Daoy (cell line): ENCODE measurements at regions not wholly inside any gene's neighbourhood (a gene's known extent, or its start where the extent isn't known, plus 50 kb on each side); places are given as distances from the start of the nearest gene placed in this dataset.

ENCODE experiments used
- DNase-seq: peaks from one replicate; pipeline ENCODE4 v3.0.0-alpha.2; 2015; ENCODE audit warnings: low read depth

- no peak for DNase-seq
Observed at GRCh38 chr3:72460205-72461174, 387.8 kb downstream of the SHQ1 start.

- DNase-seq: no peak
Observed at GRCh38 chr3:72459588-72459987, 388.7 kb downstream of the SHQ1 start.

GRCh38 chr3:72458375-72458774 lies 389.9 kb downstream of the SHQ1 start:
- no peak for DNase-seq

GRCh38 chr3:72454441-72454840 lies 393.8 kb downstream of the SHQ1 start:
- no peak for DNase-seq

GRCh38 chr3:72453706-72454105 lies 394.5 kb downstream of the SHQ1 start:
- DNase-seq: no peak

GRCh38 chr3:72452745-72453144 lies 395.5 kb downstream of the SHQ1 start:
- no peak for DNase-seq

- DNase-seq: no peak
Observed at GRCh38 chr3:72451841-72452240, 396.4 kb downstream of the SHQ1 start.

GRCh38 chr3:72449551-72449950 lies 398.7 kb downstream of the SHQ1 start:
- no peak for DNase-seq

GRCh38 chr3:72448858-72449257 lies 399.4 kb downstream of the SHQ1 start:
- peak; percentile 27 for DNase-seq

GRCh38 chr3:72448375-72448823 lies 399.8 kb downstream of the SHQ1 start:
- DNase-seq: peak; percentile 4

GRCh38 chr3:72447059-72447946 lies 400.9 kb downstream of the SHQ1 start:
- peak; percentile 92 for DNase-seq

GRCh38 chr3:72446218-72447058 lies 401.8 kb downstream of the SHQ1 start, which contains the start of gene RYBP:
TSS of gene RYBP (minus strand) at chr3:72446621.
- no peak for DNase-seq

- no peak for DNase-seq
Observed at GRCh38 chr3:72445827-72446217, 402.4 kb downstream of the SHQ1 start.

- no peak for DNase-seq
Observed at GRCh38 chr3:72444656-72445223, 403.5 kb downstream of the SHQ1 start.

GRCh38 chr3:72442759-72443158 lies 405.5 kb downstream of the SHQ1 start:
- DNase-seq: no peak

- DNase-seq: no peak
Observed at GRCh38 chr3:72441284-72441994, 406.8 kb downstream of the SHQ1 start.

- DNase-seq: no peak
Observed at GRCh38 chr3:72440491-72440890, 407.8 kb downstream of the SHQ1 start.

GRCh38 chr3:72439321-72440183 lies 408.7 kb downstream of the SHQ1 start:
- DNase-seq: no peak

- DNase-seq: no peak
Observed at GRCh38 chr3:72437661-72438406, 410.4 kb downstream of the SHQ1 start.
